ENCODE measurements at regions not wholly inside any gene's neighbourhood (a gene's known extent, or its start where the extent isn't known, plus 50 kb on each side); places are given as distances from the start of the nearest gene placed in this dataset.

- H4K20me1 ChIP-seq (ENCODE audit: insufficient read depth), result no peaks in the 10 kb centered on the region
These were observed 798.7 kb downstream of the IPMK start for GRCh38 chr10:57468894-57469432.

GRCh38 chr10:57465155-57465554 lies 802.5 kb downstream of the IPMK start:
- H2AFZ ChIP-seq (ENCODE audit: low read depth), result no peak overlapping the region
- no peak overlapping the region for H3K4me2 ChIP-seq
- no peak overlapping the region for H3K4me3 ChIP-seq (IDR thresholded peaks at IDR 0.05; ENCODE audit: insufficient read depth, low read depth, low read length)
- H3K27ac ChIP-seq, result no peak overlapping the region
- no peaks in the 10 kb centered on the region for H4K20me1 ChIP-seq (ENCODE audit: insufficient read depth)
- H3K9ac ChIP-seq, result no peak overlapping the region
- no peaks in the 10 kb centered on the region for H3K36me3 ChIP-seq (ENCODE audit: insufficient read depth)
- no peaks in the 10 kb centered on the region for H3K4me1 ChIP-seq (ENCODE audit: low read depth, poor library complexity, severe bottlenecking)
- no peaks in the 10 kb centered on the region for H3K27me3 ChIP-seq (ENCODE audit: insufficient read depth, low read depth)
- no peak for TF ChIP-seq CTCF (conservative IDR thresholded peaks at IDR 0.05; ENCODE audit: low read depth, low read length)
- no peaks in the 10 kb centered on the region for H3K79me2 ChIP-seq (ENCODE audit: insufficient read depth, low read depth)

More at GRCh38 chr10:57468894-57469432, 798.7 kb downstream of the IPMK start:
- Histone ChIP-seq H3K4me2 (no peak overlapping the region), H3K4me3 (IDR thresholded peaks at IDR 0.05; ENCODE audit: insufficient read depth, low read depth, low read length) (no peak overlapping the region), H3K36me3 (ENCODE audit: insufficient read depth) (no peaks in the 10 kb centered on the region), H3K9ac (no peak overlapping the region), H3K27me3 (ENCODE audit: insufficient read depth, low read depth) (no peaks in the 10 kb centered on the region), H3K4me1 (ENCODE audit: low read depth, poor library complexity, severe bottlenecking) (no peaks in the 10 kb centered on the region), H3K27ac (no peak overlapping the region), H3K79me2 (ENCODE audit: insufficient read depth, low read depth) (no peaks in the 10 kb centered on the region), H2AFZ (ENCODE audit: low read depth) (no peak overlapping the region)
- no peak for TF ChIP-seq CTCF (conservative IDR thresholded peaks at IDR 0.05; ENCODE audit: low read depth, low read length)

GRCh38 chr10:57460540-57460939 lies 807.2 kb downstream of the IPMK start:
- H3K4me1 ChIP-seq (ENCODE audit: low read depth, poor library complexity, severe bottlenecking), result no peaks in the 10 kb centered on the region
- no peak overlapping the region for H3K27ac ChIP-seq
- no peak overlapping the region for H3K9ac ChIP-seq
- TF ChIP-seq CTCF (conservative IDR thresholded peaks at IDR 0.05; ENCODE audit: low read depth, low read length), result no peak
- H3K79me2 ChIP-seq (ENCODE audit: insufficient read depth, low read depth), result no peaks in the 10 kb centered on the region
- H3K4me3 ChIP-seq (IDR thresholded peaks at IDR 0.05; ENCODE audit: insufficient read depth, low read depth, low read length), result no peak overlapping the region
- H3K36me3 ChIP-seq (ENCODE audit: insufficient read depth), result no peaks in the 10 kb centered on the region
- no peak overlapping the region for H3K4me2 ChIP-seq
- H4K20me1 ChIP-seq (ENCODE audit: insufficient read depth), result no peaks in the 10 kb centered on the region
- H2AFZ ChIP-seq (ENCODE audit: low read depth), result no peak overlapping the region
- no peaks in the 10 kb centered on the region for H3K27me3 ChIP-seq (ENCODE audit: insufficient read depth, low read depth)

GRCh38 chr10:57457972-57458512 lies 809.7 kb downstream of the IPMK start:
- no peaks in the 10 kb centered on the region for H3K4me1 ChIP-seq (ENCODE audit: low read depth, poor library complexity, severe bottlenecking)
- TF ChIP-seq CTCF (conservative IDR thresholded peaks at IDR 0.05; ENCODE audit: low read depth, low read length), result no peak
- H3K4me2 ChIP-seq, result no peak overlapping the region
- H2AFZ ChIP-seq (ENCODE audit: low read depth), result no peak overlapping the region
- no peaks in the 10 kb centered on the region for H3K36me3 ChIP-seq (ENCODE audit: insufficient read depth)
- H3K27me3 ChIP-seq (ENCODE audit: insufficient read depth, low read depth), result no peaks in the 10 kb centered on the region
- no peak overlapping the region for H3K27ac ChIP-seq
- H4K20me1 ChIP-seq (ENCODE audit: insufficient read depth), result no peaks in the 10 kb centered on the region
- H3K4me3 ChIP-seq (IDR thresholded peaks at IDR 0.05; ENCODE audit: insufficient read depth, low read depth, low read length), result no peak overlapping the region
- no peaks in the 10 kb centered on the region for H3K79me2 ChIP-seq (ENCODE audit: insufficient read depth, low read depth)
- no peak overlapping the region for H3K9ac ChIP-seq

Measured in KMS-11 (cell line).